SKM-1 treated with dmso at 0.1 percent for 144 hours (cell line): ENCODE measurements at regions not wholly inside any gene's neighbourhood (a gene's known extent, or its start where the extent isn't known, plus 50 kb on each side); places are given as distances from the start of the nearest gene placed in this dataset.
"Not testable (repeated sequence)": the region's sequence is repeated elsewhere in the genome, so short reads cannot be mapped to it uniquely, and the experiment has no call there.

Experiments used
- DNase-seq: peaks from one replicate; lab custom pipeline; 2025; ENCODE audit not compliant: unreplicated experiment; lab: John Stamatoyannopoulos, UW

GRCh38 chr13:83731113-83731512, 151.2 kb downstream of the SLITRK1 start:
- no peak for DNase-seq

- DNase-seq = no peak
These were observed 151.6 kb downstream of the SLITRK1 start for GRCh38 chr13:83730674-83731073.

- DNase-seq = no peak
These were observed 159.8 kb downstream of the SLITRK1 start for GRCh38 chr13:83722443-83722842.

GRCh38 chr13:83716121-83716520, 166.2 kb downstream of the SLITRK1 start:
- no peak for DNase-seq

GRCh38 chr13:83714236-83714635, 168.0 kb downstream of the SLITRK1 start:
- DNase-seq = no peak

GRCh38 chr13:83710133-83710515, 172.2 kb downstream of the SLITRK1 start:
- no peak for DNase-seq

GRCh38 chr13:83709426-83710132, 172.7 kb downstream of the SLITRK1 start:
- no peak for DNase-seq

GRCh38 chr13:83702021-83702420, 180.3 kb downstream of the SLITRK1 start:
- no peak for DNase-seq

GRCh38 chr13:83692800-83693199, 189.5 kb downstream of the SLITRK1 start:
- DNase-seq = no peak

- DNase-seq = no peak
These were observed 190.3 kb downstream of the SLITRK1 start for GRCh38 chr13:83691966-83692365.

GRCh38 chr13:83681547-83681946, 200.7 kb downstream of the SLITRK1 start:
- DNase-seq = no peak

GRCh38 chr13:83677985-83678384, 204.3 kb downstream of the SLITRK1 start:
- no peak for DNase-seq

- no peak for DNase-seq
These were observed 209.7 kb downstream of the SLITRK1 start for GRCh38 chr13:83672612-83673011.

- no peak for DNase-seq
These were observed 214.7 kb downstream of the SLITRK1 start for GRCh38 chr13:83667606-83668005.

GRCh38 chr13:83666141-83666540, 216.1 kb downstream of the SLITRK1 start:
- DNase-seq = no peak

GRCh38 chr13:83657281-83657680, 225.0 kb downstream of the SLITRK1 start:
- DNase-seq = no peak

- not testable (repeated sequence) for DNase-seq
These were observed 239.7 kb downstream of the SLITRK1 start for GRCh38 chr13:83642617-83643016.

GRCh38 chr13:83634601-83635000, 247.7 kb downstream of the SLITRK1 start:
- DNase-seq = no peak

GRCh38 chr13:83633746-83634145, 248.5 kb downstream of the SLITRK1 start:
- DNase-seq = no peak

GRCh38 chr13:83622422-83622784, 259.9 kb downstream of the SLITRK1 start:
- no peak for DNase-seq

- DNase-seq = no peak
These were observed 260.4 kb downstream of the SLITRK1 start for GRCh38 chr13:83621765-83622421.

GRCh38 chr13:83620530-83621220, 261.6 kb downstream of the SLITRK1 start:
- no peak for DNase-seq
